OCI-LY3 (cell line): ENCODE measurements at regions not wholly inside any gene's neighbourhood (a gene's known extent, or its start where the extent isn't known, plus 50 kb on each side); places are given as distances from the start of the nearest gene placed in this dataset.
"Not testable (repeated sequence)": the region's sequence is repeated elsewhere in the genome, so short reads cannot be mapped to it uniquely, and the experiment has no call there.

Experiments used
- EZH2phosphoT487 ChIP-seq: fragments of 200-600 bp; shearing (Covaris generic); IDR thresholded peaks from 2 replicates; pipeline ENCODE4 v1.6.1; 2018; ENCODE audit warnings: antibody characterized with exemption, mixed run types, low read depth
- TF ChIP-seq, protein P1 (sequence below): fragments of 200-600, 300-600 bp; sonication (generic); IDR thresholded peaks from 2 replicates; pipeline ENCODE4 v1.5.1; 2014; ENCODE audit warnings: antibody characterized with exemption, low read length, low read depth

DNA sequence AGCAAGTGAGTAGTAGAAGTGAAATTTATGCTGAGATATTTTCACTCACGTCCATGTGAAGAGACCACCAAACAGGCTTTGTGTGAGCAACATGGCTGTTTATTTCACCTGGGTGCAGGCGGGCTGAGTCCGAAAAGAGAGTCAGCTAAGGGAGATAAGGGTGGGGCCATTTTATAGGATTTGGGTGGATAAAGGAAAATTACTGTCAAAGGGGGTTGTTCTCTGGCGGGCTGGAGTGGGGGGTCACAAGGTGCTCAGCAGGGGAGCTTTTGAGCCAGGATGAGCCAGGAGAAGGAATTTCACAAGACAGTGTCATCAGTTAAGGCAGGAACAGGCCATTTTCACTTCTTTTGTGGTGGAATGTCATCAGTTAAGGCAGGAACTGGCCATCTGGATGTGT, 207.8 kb downstream of the GABRG2 start:
- TF ChIP-seq, protein P1, sequence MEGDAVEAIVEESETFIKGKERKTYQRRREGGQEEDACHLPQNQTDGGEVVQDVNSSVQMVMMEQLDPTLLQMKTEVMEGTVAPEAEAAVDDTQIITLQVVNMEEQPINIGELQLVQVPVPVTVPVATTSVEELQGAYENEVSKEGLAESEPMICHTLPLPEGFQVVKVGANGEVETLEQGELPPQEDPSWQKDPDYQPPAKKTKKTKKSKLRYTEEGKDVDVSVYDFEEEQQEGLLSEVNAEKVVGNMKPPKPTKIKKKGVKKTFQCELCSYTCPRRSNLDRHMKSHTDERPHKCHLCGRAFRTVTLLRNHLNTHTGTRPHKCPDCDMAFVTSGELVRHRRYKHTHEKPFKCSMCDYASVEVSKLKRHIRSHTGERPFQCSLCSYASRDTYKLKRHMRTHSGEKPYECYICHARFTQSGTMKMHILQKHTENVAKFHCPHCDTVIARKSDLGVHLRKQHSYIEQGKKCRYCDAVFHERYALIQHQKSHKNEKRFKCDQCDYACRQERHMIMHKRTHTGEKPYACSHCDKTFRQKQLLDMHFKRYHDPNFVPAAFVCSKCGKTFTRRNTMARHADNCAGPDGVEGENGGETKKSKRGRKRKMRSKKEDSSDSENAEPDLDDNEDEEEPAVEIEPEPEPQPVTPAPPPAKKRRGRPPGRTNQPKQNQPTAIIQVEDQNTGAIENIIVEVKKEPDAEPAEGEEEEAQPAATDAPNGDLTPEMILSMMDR: not testable (repeated sequence)
- not testable (repeated sequence) for TF ChIP-seq EZH2phosphoT487
